GM13976 (cell line): ENCODE measurements at regions not wholly inside any gene's neighbourhood (a gene's known extent, or its start where the extent isn't known, plus 50 kb on each side); places are given as distances from the start of the nearest gene placed in this dataset.

Experiments used
- DNase-seq: peaks from one replicate; pipeline ENCODE4 v3.0.0; 2012; ENCODE audit warnings: low spot score
- in situ Hi-C: fragments of 300-500 bp; cut with MboI; formaldehyde crosslinking; loops from one replicate; pipeline ENCODE4 v1.12.0; 2022; ENCODE audit warnings: low sequenced_read_pairs, mixed read lengths, inconsistent platforms; ENCODE audit not compliant: unreplicated experiment
- TF ChIP-seq, protein P1 (sequence below): IDR thresholded peaks from 2 replicates; pipeline ENCODE4 v1.5.1; 2012; ENCODE audit warnings: borderline replicate concordance, mild to moderate bottlenecking; ENCODE audit not compliant: insufficient read depth; ENCODE audit errors: extremely low read depth, missing control alignments, control extremely low read depth

DNA sequence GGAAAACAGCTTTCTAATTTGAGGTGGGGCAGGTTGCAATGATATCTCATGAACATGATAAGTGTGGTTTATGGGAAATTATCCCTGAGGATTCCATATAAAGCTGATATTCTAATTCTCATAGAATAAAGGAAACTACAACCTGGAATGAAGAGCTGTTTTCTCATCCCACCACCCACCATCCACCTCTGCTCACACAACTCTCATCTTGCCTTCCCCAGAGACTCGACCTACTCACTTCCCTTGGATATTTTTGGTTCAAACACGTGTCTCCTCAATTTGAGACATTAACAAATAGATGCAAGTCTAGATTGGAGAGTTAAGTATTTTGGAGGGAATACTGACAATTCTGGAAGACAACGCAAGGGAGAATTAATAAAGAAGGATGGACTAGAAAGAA lies 490.9 kb downstream of the TMEM182 start:
- DNase-seq = no peak
- TF ChIP-seq, protein P1, sequence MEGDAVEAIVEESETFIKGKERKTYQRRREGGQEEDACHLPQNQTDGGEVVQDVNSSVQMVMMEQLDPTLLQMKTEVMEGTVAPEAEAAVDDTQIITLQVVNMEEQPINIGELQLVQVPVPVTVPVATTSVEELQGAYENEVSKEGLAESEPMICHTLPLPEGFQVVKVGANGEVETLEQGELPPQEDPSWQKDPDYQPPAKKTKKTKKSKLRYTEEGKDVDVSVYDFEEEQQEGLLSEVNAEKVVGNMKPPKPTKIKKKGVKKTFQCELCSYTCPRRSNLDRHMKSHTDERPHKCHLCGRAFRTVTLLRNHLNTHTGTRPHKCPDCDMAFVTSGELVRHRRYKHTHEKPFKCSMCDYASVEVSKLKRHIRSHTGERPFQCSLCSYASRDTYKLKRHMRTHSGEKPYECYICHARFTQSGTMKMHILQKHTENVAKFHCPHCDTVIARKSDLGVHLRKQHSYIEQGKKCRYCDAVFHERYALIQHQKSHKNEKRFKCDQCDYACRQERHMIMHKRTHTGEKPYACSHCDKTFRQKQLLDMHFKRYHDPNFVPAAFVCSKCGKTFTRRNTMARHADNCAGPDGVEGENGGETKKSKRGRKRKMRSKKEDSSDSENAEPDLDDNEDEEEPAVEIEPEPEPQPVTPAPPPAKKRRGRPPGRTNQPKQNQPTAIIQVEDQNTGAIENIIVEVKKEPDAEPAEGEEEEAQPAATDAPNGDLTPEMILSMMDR = no peak
- in situ Hi-C loops = no loop called here

DNA sequence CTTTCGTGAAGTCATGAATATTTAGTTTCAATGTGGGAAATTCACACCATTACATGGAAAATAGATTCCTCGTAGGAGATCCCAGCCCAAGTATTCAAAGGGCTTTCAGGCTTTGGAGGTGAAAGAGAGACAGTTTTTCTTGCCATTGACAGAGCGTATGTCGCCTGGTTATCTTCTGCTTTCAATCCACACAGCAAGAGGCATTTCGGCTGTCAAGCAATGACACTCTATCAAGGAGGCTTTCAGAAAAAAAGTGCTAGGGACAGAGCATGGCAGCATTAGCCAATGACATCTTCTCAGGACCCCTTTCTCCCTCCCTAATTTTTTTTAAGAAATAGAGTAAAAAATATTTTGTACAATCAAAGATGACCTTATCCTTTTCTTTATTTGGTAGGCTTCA lies 492.8 kb downstream of the TMEM182 start:
- TF ChIP-seq, protein P1 = no peak
- DNase-seq = no peak
- in situ Hi-C loops = no loop called here

DNA sequence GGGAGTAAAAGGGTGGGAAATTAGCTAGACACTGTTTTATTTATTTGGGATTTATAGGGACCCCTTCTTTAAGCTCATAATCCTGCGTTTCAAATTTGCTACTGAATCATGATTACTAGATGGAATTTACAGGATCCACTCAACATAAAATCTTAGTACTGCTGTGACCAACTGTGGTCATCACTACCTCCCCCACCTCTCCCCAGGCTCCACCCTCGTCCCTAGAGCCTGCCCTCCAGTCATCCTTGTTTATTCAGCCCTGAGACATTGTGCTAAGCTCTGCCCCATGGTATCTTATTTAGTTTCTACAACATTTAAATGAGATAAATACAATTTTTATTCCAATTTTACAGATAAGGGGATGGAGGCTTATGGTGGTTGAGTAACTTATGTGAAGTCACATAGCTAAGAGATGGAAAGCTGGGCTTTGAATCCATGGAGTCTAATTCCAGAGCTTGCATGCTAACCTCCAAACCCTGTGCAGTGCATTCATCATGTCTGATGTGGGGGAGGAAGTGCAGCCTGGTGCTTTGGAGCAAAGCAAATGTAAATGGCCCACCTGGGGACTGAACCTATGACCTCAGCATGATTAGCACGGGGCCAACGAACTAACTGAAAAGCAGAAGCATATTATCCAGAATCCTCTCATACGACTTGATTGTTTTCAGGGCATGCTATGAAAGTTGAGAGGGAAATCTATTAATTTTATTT lies 502.4 kb downstream of the TMEM182 start:
- TF ChIP-seq, protein P1 = no peak
- in situ Hi-C loops = no loop called here

DNA sequence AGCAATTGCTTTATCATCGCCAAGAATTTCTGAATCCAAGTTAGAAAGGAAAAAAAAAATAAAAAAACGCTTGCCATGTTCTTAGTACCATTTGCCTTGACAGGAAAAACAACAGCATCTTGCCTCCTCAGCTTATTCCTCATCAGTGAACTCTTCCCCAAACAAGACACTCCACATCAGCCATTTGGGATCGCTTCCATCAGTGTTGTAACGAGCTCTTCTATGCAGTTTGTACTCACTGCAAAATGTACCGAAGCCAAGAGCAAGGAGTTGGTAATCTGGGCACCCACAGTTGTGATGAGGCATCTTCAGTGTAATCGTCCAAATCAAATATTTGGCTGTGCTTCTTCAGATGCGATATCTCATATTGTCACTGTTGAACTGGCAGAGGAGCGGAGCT lies 503.7 kb downstream of the TMEM182 start:
- in situ Hi-C loops = no loop called here
- TF ChIP-seq, protein P1 = no peak
- DNase-seq = no peak

More for the DNA sequence above, 502.4 kb downstream of the TMEM182 start:
- no peak for DNase-seq

DNA sequence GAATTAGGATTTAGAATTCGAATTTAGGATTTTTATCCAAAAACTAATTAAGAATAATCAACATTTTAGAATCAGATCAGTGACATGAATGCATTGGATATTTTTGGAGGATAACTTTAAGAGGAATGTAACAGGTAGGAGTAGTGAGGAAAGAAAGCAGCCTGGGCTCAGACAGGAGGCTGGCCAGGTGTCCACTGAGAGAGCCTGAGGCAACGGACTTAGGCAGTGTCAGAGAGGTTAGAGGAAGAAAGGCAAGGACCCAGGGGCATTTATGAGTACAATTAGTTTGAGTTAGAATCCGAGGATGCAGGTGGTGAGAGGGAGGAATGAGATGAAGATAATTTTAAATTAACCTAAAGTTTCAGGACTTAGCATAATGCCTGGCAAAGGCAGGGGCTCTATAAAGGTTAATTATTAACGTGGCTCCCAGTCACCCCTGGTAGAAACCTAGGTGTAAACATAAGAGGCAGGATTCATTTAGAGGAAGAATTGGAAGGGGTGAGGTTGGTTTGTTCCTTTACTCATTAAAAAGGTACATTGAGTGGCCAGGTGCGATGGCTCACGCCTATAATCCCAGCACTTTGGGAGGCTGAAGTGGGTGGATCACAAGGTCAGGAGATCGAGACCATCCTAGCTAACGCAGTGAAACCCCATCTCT lies 507.1 kb downstream of the TMEM182 start:
- in situ Hi-C loops = no loop called here
- TF ChIP-seq, protein P1 = no peak
- no peak for DNase-seq

DNA sequence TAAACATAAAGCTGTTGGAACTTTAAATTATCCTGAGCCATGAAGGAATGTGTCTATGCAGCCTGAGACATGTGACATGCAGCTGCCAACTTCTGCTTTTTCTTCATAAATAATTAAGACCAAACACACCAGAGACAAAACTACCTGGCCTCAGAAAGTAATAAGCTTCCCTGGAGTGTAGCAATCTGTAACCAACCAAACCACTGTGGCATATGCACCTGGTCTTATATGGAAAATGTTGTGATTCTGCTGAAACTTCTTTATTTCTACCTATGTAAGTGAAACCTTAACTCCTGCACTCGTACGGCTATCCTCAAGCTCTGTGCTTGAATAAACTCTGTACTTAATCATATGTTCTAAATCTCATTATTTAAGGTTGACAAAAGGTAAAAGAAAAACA lies 515.0 kb downstream of the TMEM182 start:
- in situ Hi-C loops = no loop called here
- TF ChIP-seq, protein P1 = no peak
- DNase-seq = no peak

DNA sequence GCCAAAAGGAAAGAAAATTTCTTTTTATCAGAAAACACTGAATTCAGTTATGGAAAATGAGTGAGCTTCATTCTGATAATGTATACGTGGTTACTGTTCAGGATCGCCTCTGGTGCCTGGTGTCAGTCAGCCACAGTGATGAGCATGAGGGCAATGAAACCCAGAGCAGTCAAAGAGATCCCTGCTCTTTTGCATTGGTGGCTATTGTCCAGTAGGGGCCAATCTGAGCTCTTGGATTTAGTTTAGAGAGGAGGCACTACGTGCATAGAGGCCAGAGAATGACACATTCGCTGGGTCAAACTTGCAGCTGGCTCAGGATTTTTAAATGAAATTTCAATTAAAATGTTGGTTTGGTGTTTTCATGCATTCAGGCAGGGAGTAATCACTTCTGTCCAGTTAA lies 522.9 kb downstream of the TMEM182 start:
- no peak for DNase-seq
- in situ Hi-C loops = no loop called here
- TF ChIP-seq, protein P1 = no peak
